K562 (cell line): ENCODE measurements at regions not wholly inside any gene's neighbourhood (a gene's known extent, or its start where the extent isn't known, plus 50 kb on each side); places are given as distances from the start of the nearest gene placed in this dataset.

ENCODE experiments used
- ATAC-seq: fragments of 200-7000 bp; cut with Tn5 transposase; 3 replicates; pipeline ENCODE4 v1.9.1; 2020; ENCODE audit warnings: moderate library complexity
- BruUV-seq: library from RNA; stranded (reverse); fragments of 400-500 nt; replicated peaks from 2 replicates; lab custom pipeline; 2021; lab: Mats Ljungman, UMichigan
- CTCF ChIA-PET: fragments of 300-600 bp; formaldehyde crosslinking; extraction: SDS; loops from one replicate; lab custom pipeline; 2021; ENCODE audit warnings: low intra/inter-chr PET ratio; lab: Yijun Ruan, JAX
- POLR2A ChIA-PET: fragments of 300-600, 350-650 bp; sonication (Branson Sonifier 250); formaldehyde crosslinking; extraction: SDS; loops from one replicate; lab custom pipeline; 2021; ENCODE audit warnings: antibody characterized with exemption, inconsistent platforms; lab: Yijun Ruan, JAX
- DNase-seq, 4 experiments: peaks; one replicate each; pipeline versions ENCODE4 v3.0.0 to v3.0.0-alpha.2; 2011 to 2018; ENCODE audit warnings: low spot score in 3 of 4, mixed read lengths in 3 of 4; ENCODE audit errors: extremely low read depth in 1 of 4
- FAIRE-seq: peaks from 2 replicates; lab custom pipeline; 2011; peaks lifted over from hg19 to GRCh38; lab: Jason Lieb, UNC
- H2AFZ ChIP-seq: 2 replicates; pipeline ENCODE4 v1.6.0; 2011; ENCODE audit warnings: low read depth, low read length, control low read depth, inconsistent platforms
- H3K27ac ChIP-seq: fragments of 200-600 bp; 3 replicates; pipeline ENCODE4 v1.8.0; 2011; ENCODE audit warnings: low read depth, mild to moderate bottlenecking, control low read depth, inconsistent platforms, low read length, moderate library complexity, mixed read lengths; ENCODE audit errors: extremely low read depth
- H3K27me3 ChIP-seq, 2 experiments: fragments of 300-600 bp in 1 of 2; 2 replicates in 1 of 2; 3 replicates in 1 of 2; pipeline versions ENCODE4 v1.6.0 to v1.8.0; 2011; ENCODE audit warnings: inconsistent platforms in 2 of 2, low read length in 2 of 2, mild to moderate bottlenecking in 1 of 2, mixed read lengths in 1 of 2, moderate library complexity in 1 of 2; ENCODE audit not compliant: control insufficient read depth in 2 of 2, insufficient read depth in 2 of 2
- H3K36me3 ChIP-seq: fragments of 300-600 bp; 3 replicates; pipeline ENCODE4 v1.8.0; 2011; ENCODE audit warnings: mild to moderate bottlenecking, low read length, inconsistent platforms; ENCODE audit not compliant: control insufficient read depth, insufficient read depth
- H3K4me1 ChIP-seq, 2 experiments: fragments of 200-600 bp in 1 of 2; replicated peaks in 1 of 2; 2 replicates in 1 of 2; 3 replicates in 1 of 2; pipeline versions ENCODE4 v1.5.1 to v1.8.0; 2011; ENCODE audit warnings: inconsistent platforms in 2 of 2, low read length in 2 of 2, mild to moderate bottlenecking in 1 of 2, mixed read lengths in 1 of 2, moderate library complexity in 1 of 2; ENCODE audit not compliant: control insufficient read depth in 2 of 2, insufficient read depth in 2 of 2
- H3K4me2 ChIP-seq: 2 replicates; pipeline ENCODE4 v1.6.1; 2011; ENCODE audit warnings: low read length, control low read depth, inconsistent platforms, mixed read lengths; ENCODE audit not compliant: insufficient read depth
- H3K4me3 ChIP-seq: fragments of 200-600 bp; sonication (generic), shearing (Covaris generic); 2 replicates; pipeline ENCODE4 v1.5.1; 2016; ENCODE audit warnings: control low read depth, inconsistent platforms
- H3K79me2 ChIP-seq: fragments of 200-600 bp; 3 replicates; pipeline ENCODE4 v1.8.0; 2011; ENCODE audit warnings: low read length, inconsistent platforms; ENCODE audit not compliant: control insufficient read depth, insufficient read depth
- H3K9ac ChIP-seq, 2 experiments: 2 replicates each; pipeline versions ENCODE4 v1.6.0 to v1.6.1; 2011; ENCODE audit warnings: low read depth in 2 of 2, low read length in 2 of 2, control low read depth in 1 of 2, inconsistent platforms in 1 of 2, mild to moderate bottlenecking in 1 of 2, mixed read lengths in 1 of 2; ENCODE audit not compliant: insufficient read depth in 1 of 2
- H3K9me1 ChIP-seq: one replicate; pipeline ENCODE4 v1.6.0; 2011; ENCODE audit warnings: inconsistent platforms, mild to moderate bottlenecking, low read length, moderate library complexity; ENCODE audit not compliant: control insufficient read depth, insufficient read depth
- H3K9me3 ChIP-seq: replicated peaks from 2 replicates; pipeline ENCODE4 v1.5.1; 2011; ENCODE audit warnings: low read depth, low read length, inconsistent platforms; ENCODE audit not compliant: control insufficient read depth, insufficient read depth
- H4K20me1 ChIP-seq: replicated peaks from 2 replicates; pipeline ENCODE4 v1.6.1; 2011; ENCODE audit warnings: low read length, inconsistent platforms, mixed read lengths; ENCODE audit not compliant: control insufficient read depth, insufficient read depth
- DMBX1 ChIP-seq: fragments of 250-450 bp; sonication (Bioruptor Pico); IDR thresholded peaks from 2 replicates; pipeline ENCODE4 v1.8.0; 2022; ENCODE audit warnings: inconsistent platforms, mild to moderate bottlenecking, moderate library complexity, borderline replicate concordance
- ELK1 ChIP-seq: sonication (generic); formaldehyde crosslinking; IDR thresholded peaks from 2 replicates; pipeline ENCODE4 v1.8.1; 2022; ENCODE audit warnings: missing genetic modification reagents
- HEY1 ChIP-seq: fragments of 250-450 bp; sonication (Bioruptor Pico); IDR thresholded peaks from 2 replicates; pipeline ENCODE4 v1.5.0; 2020; ENCODE audit warnings: mild to moderate bottlenecking, moderate library complexity, borderline replicate concordance
- HNRNPLL ChIP-seq: fragments of 200-400 bp; formaldehyde crosslinking; IDR thresholded peaks from 2 replicates; pipeline ENCODE4 v1.6.1; 2017; ENCODE audit warnings: low read length, low read depth, mild to moderate bottlenecking; ENCODE audit not compliant: poor library complexity, severe bottlenecking
- NEUROD1 ChIP-seq: fragments of 150-350 bp; IDR thresholded peaks from 2 replicates; pipeline ENCODE4 v1.6.1; 2014; ENCODE audit warnings: borderline replicate concordance, low read length, low read depth; ENCODE audit not compliant: partially characterized antibody
- OTX1 ChIP-seq: fragments of 450-650 bp; formaldehyde crosslinking; IDR thresholded peaks from 2 replicates; pipeline ENCODE4 v1.4.0; 2022; ENCODE audit warnings: mild to moderate bottlenecking
- ZBTB12 ChIP-seq: fragments of 250-450 bp; sonication (Bioruptor Pico); IDR thresholded peaks from 2 replicates; pipeline ENCODE4 v1.4.0; 2020
- ZNF212 ChIP-seq: fragments of 450-650 bp; formaldehyde crosslinking; IDR thresholded peaks from 2 replicates; pipeline ENCODE4 v1.4.0; 2020; ENCODE audit warnings: mild to moderate bottlenecking
- ZNF354B ChIP-seq: fragments of 250-450 bp; sonication (Bioruptor Pico); IDR thresholded peaks from 2 replicates; pipeline ENCODE4 v1.4.0; 2020
- ZNF407 ChIP-seq: fragments of 450-650 bp; IDR thresholded peaks from 2 replicates; pipeline ENCODE4 v1.6.1; 2016; ENCODE audit warnings: low read depth
- ZNF512 ChIP-seq: IDR thresholded peaks from 2 replicates; pipeline ENCODE4 v1.6.1; 2016; ENCODE audit warnings: missing genetic modification characterization, missing compliant biosample characterization
- ZNF57 ChIP-seq: fragments of 450-650 bp; formaldehyde crosslinking; IDR thresholded peaks from 2 replicates; pipeline ENCODE4 v1.4.0; 2020; ENCODE audit warnings: mild to moderate bottlenecking, moderate library complexity
- WGBS: fragments of 100-300 bp; shearing (Covaris generic); methylation state at CpG from one replicate; pipeline ENCODE4 v1.1.6; 2016; ENCODE audit warnings: low coverage, mixed read lengths; ENCODE audit not compliant: insufficient coverage; ENCODE audit errors: missing lambda C conversion rate; 5-methylcytosine and 5-hydroxymethylcytosine counted together
- in situ Hi-C: fragments of 300-500 bp; cut with MboI; formaldehyde crosslinking; loops from 4 replicates; pipeline ENCODE4 v1.15.0; 2018; ENCODE audit warnings: inconsistent platforms, mixed read lengths
- intact Hi-C: fragments of 100-400 bp; cut with micrococcal nuclease; formaldehyde crosslinking; loops from 2 replicates; pipeline ENCODE4 v1.14.2; 2022

GRCh38 chr5:60325870-60326269 lies 374.1 kb downstream of the DEPDC1B start:
- FAIRE-seq (no peak), DNase-seq (no peak), ATAC-seq (no peak)
- Histone ChIP-seq H3K79me2 (no peaks in the 10 kb centered on the region), H3K27ac (no peak overlapping the region), H4K20me1 (no peaks in the 10 kb centered on the region), H3K27me3 (no peaks in the 10 kb centered on the region), H3K9me1 (no peaks in the 10 kb centered on the region), H2AFZ (no peak overlapping the region), H3K4me2 (no peak overlapping the region), H3K9me3 (no peaks in the 10 kb centered on the region), H3K36me3 (no peaks in the 10 kb centered on the region), H3K9ac (no peak overlapping the region), H3K4me1 (no peaks in the 10 kb centered on the region), H3K4me3 (no peak overlapping the region)
- intact Hi-C loops = no loop called here
- CTCF ChIA-PET = no interaction called here
- 0% methylated on average over 2 of the region's 2 CpGs for WGBS
- POLR2A ChIA-PET = no interaction called here
- BruUV-seq = no TSS peak
- in situ Hi-C loops = no loop called here
- TF ChIP-seq ZNF354B (no peak), DMBX1 (CRISPR knock-in tag) (no peak), HNRNPLL (no peak), OTX1 (CRISPR knock-in tag) (no peak), ZNF57 (CRISPR knock-in tag) (no peak), NEUROD1 (no peak), ZNF512 (tag) (no peak), ELK1 (CRISPR knock-in tag) (no peak), ZBTB12 (no peak), HEY1 (no peak), ZNF407 (no peak), ZNF212 (CRISPR knock-in tag) (no peak)
